Fibroblast of pulmonary artery (primary cell): ENCODE measurements at regions not wholly inside any gene's neighbourhood (a gene's known extent, or its start where the extent isn't known, plus 50 kb on each side); places are given as distances from the start of the nearest gene placed in this dataset.

Source experiments
- DNase-seq: peaks from one replicate; pipeline ENCODE4 v3.0.0-alpha.2; 2010; ENCODE audit warnings: low read depth
- H3K4me3 ChIP-seq: replicated peaks from 2 replicates; pipeline ENCODE4 v1.5.1; 2011; ENCODE audit warnings: low read depth, mild to moderate bottlenecking, control low read depth, low read length, moderate library complexity
- TF ChIP-seq, protein P1 (sequence below): IDR thresholded peaks from 2 replicates; pipeline ENCODE4 v1.5.1; 2011; ENCODE audit warnings: mild to moderate bottlenecking, control low read depth, low read length, inconsistent platforms; ENCODE audit errors: missing control alignments

- DNase-seq, result no peak
- no peak overlapping the region for H3K4me3 ChIP-seq
- TF ChIP-seq, protein P1, sequence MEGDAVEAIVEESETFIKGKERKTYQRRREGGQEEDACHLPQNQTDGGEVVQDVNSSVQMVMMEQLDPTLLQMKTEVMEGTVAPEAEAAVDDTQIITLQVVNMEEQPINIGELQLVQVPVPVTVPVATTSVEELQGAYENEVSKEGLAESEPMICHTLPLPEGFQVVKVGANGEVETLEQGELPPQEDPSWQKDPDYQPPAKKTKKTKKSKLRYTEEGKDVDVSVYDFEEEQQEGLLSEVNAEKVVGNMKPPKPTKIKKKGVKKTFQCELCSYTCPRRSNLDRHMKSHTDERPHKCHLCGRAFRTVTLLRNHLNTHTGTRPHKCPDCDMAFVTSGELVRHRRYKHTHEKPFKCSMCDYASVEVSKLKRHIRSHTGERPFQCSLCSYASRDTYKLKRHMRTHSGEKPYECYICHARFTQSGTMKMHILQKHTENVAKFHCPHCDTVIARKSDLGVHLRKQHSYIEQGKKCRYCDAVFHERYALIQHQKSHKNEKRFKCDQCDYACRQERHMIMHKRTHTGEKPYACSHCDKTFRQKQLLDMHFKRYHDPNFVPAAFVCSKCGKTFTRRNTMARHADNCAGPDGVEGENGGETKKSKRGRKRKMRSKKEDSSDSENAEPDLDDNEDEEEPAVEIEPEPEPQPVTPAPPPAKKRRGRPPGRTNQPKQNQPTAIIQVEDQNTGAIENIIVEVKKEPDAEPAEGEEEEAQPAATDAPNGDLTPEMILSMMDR, result no peak
Observed at GRCh38 chr4:164701665-164702064, 52.3 kb upstream of the SMIM31 start.
